NCI-H510A treated with DMSO at 0.1 percent for 48 hours (cell line): ENCODE measurements at regions not wholly inside any gene's neighbourhood (a gene's known extent, or its start where the extent isn't known, plus 50 kb on each side); places are given as distances from the start of the nearest gene placed in this dataset.

ENCODE experiments used
- DNase-seq: peaks from one replicate; lab custom pipeline; 2025; lab: John Stamatoyannopoulos, UW

DNA sequence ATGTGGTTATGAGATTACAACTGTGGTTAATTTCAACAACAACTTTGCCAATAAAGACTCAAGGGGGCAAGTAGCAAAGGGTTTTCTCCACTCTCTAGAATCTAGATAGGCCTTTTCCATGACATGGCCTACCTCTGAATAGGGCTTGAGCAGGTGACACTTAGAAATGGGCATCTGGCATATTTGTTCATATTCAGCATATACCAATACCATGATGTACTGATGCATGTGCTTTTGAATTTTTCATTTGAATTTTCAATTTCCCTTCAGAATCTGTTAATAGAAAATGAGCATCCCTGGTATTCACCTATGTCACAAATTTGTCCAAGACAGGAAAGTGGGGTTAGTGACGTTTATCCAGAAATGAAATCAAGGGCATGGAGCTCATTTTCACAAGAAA, 757.5 kb upstream of the NRSN1 start:
- no peak for DNase-seq

DNA sequence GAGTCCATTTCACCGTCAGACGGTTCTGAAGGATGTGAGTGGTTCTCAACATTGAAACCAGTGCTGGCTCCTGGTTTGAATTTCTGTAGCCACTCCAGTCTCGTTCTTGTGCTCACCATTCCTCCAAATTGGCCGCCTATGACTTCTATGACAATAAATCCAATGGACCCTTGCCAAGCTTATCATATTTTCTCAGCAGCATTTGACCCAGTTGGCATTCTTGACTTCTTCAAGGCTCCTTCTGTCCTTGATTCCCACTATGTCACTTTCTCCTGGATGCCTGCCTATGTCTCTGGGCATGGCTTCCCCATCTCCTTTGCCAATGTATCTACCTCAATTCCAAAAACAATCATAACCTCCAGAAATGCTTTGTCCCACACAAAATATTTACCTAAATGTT, 756.0 kb upstream of the NRSN1 start:
- DNase-seq = no peak

- no peak for DNase-seq
These were observed 754.7 kb upstream of the NRSN1 start for GRCh38 chr6:23371132-23371915.

DNA sequence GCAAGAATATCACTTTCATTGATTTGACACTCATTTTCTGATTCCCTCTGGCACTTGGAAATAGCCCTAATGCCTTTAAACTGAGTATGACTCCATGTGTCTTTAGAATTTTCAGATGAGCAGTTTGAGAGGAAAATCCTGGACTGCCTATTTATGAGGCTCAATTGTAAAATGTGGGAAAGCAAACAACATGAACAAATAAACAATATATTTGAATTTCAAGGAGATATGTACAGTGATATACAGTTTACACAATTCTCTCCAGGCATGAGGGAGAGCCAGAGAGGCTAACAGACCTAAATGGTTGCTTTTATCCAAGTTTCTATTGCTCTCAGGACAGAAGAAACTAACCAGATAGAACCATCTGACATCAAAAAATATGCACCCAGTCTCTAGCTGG, 748.2 kb upstream of the NRSN1 start:
- DNase-seq = no peak

GRCh38 chr6:23380465-23380864, 745.5 kb upstream of the NRSN1 start:
- DNase-seq = no peak

- DNase-seq = no peak
These were observed 737.8 kb upstream of the NRSN1 start for GRCh38 chr6:23388086-23388783.

GRCh38 chr6:23389386-23389785, 736.6 kb upstream of the NRSN1 start:
- DNase-seq = no peak

DNA sequence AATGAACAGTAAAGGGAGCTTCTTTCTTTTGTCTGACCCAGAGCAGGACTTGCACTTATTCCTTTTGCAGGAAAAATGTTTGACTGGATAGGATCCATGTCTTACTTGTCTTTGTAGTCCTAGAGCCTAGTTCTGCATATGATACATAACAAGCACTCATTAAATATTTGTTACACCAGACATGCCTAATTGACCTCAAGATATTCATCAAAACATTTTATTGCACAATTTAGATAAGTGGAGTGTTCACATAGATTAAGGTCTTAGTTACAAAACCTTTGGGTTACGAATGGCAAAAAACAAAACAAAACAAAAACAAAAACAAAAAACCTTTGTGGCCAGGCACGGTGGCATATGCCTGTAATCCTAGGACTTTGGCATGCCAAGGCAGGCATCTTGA, 735.8 kb upstream of the NRSN1 start:
- DNase-seq = no peak

GRCh38 chr6:23394681-23395080, 731.3 kb upstream of the NRSN1 start:
- DNase-seq = no peak

- DNase-seq = no peak
These were observed 730.6 kb upstream of the NRSN1 start for GRCh38 chr6:23395381-23395780.

- DNase-seq = no peak
These were observed 729.1 kb upstream of the NRSN1 start for GRCh38 chr6:23396949-23397348.

DNA sequence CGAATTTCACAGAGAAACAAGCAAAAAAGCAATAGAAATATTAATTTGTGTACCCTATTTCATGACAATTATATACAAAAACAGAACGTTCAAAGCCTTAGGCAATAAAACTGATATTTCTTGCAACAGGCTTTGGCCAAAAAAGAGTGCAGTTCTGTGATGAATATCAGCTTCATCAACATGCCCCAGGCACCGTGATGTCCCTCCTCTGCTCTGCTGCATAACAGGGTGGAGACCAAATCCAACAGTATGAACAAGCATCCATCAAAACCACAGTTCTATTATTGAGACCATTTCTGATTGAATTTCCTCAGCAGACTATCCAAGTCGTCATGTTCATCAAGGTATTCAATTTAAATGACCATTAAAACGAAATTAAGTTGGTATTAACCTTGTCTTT, 722.6 kb upstream of the NRSN1 start:
- no peak for DNase-seq

DNA sequence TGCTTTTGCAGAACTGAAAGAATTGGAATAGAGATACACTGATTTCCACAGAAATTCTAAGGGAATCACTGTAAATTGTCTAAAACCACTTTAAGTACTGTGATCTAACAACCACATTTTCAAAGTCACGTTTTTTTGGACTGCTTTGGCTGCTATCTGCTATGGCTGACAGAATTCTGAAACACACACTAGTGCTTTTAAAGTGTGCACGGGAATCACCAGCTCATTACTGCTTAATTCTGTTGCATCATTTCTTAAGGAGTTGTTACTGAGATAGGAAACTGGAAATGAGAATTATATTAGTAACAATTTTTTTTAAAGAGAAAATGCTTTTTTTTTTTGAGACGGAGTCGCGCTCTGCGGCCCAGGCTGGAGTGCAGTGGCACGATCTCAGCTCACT, 716.5 kb upstream of the NRSN1 start:
- DNase-seq = no peak

GRCh38 chr6:23410439-23410838, 715.6 kb upstream of the NRSN1 start:
- DNase-seq = no peak

DNA sequence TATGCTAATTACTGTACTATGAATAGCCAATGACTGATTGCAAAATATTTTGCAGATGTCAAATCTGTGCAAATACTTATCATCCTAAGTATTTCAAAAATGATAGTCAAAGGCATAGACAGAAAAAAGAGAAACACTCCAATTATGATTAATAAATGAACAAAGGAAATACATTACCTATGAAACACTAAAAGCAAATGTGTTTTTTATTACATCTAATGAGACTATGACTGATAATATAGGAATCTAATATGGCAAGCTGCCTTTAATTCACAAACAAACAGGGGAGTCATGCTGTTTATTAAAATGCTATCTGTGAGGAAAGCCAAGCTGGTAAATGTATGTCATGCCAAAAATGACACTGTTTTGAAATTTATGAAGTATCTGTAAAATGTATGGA, 713.2 kb upstream of the NRSN1 start:
- no peak for DNase-seq

DNA sequence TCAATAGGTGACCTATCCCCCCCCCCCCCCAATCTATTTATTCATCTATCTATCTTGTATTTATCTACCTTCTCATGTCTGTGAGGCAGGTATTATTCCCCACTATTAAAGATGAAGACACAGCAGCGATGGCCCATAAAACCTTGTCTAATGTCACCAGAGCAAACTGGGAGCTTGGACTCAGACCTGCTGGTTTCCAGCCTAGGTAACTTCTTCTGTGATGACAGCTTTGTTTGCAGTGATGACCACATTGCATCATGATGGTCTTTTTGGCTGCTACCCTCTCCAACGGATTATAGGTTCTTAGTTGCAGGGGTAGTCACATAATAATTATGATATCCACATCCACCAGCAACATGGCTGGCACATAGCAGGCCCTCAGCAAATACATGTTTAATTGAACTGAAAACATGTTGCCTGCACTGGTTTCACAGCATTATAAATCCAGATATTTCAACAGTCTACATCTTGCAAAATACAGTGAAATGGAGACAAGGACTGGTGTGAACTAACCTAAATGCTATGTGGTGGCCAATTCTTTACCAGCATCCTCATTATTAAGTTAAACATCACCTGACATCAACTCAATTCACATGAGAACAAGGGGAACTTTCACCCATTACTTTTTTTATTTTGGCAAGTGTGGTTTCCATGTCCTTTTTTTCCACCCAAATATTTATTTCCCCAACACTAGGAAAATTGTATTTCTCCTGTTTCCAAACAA, 712.5 kb upstream of the NRSN1 start:
- DNase-seq = no peak

GRCh38 chr6:23414051-23414445, 712.0 kb upstream of the NRSN1 start:
- no peak for DNase-seq

- no peak for DNase-seq
These were observed 711.1 kb upstream of the NRSN1 start for GRCh38 chr6:23414922-23415321.

GRCh38 chr6:23415819-23416427, 710.1 kb upstream of the NRSN1 start:
- DNase-seq = no peak

- DNase-seq = no peak
These were observed 708.9 kb upstream of the NRSN1 start for GRCh38 chr6:23417133-23417532.

DNA sequence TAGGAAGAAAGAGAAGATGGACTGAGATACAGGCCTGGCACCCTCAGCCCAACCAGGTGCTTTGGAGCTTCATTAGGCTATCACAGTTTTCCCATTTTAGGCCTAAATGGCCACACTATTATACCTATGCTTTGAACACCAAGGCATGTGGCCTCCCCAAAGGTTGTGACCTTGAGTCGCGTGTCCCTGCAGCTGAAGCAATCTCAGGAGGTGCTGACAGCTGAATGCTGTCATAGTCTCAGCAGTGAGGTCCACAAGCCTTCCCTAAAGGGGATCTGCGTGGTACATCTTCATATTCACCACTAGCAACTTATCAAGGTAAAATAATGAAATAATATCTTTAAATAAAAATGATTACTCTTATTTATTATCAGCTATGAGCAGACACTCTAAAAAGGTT, 707.9 kb upstream of the NRSN1 start:
- DNase-seq = no peak

DNA sequence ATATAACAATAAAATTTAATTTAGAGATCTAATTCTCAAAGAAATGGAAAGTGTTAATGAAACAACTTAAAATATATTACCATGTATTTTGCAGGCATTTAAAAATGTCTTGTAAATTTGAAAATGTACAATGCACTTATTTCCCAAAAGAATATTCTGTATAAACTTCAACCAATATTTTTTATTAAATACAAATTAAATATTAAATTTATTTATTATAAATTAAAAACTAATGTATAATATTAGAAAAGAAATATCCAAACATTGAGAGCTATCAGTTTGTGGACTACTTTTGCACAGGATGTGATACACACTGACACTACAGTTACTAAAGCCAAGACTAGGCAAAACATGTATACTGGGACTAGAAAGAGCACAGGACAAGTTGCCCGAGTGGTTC, 707.0 kb upstream of the NRSN1 start:
- no peak for DNase-seq
